Spinal cord (tissue), 9 donors: ENCODE measurements at regions not wholly inside any gene's neighbourhood (a gene's known extent, or its start where the extent isn't known, plus 50 kb on each side); places are given as distances from the start of the nearest gene placed in this dataset.
A peak's percentile ranks its signal among the peaks of the same experiment; 100 is the strongest.

Source experiments
- DNase-seq, 6 donors: peaks; one replicate each; pipeline versions ENCODE4 v3.0.0 to v3.0.0-alpha.2; 2013 to 2015; ENCODE audit warnings: low spot score in 6 of 6, low read depth in 4 of 6
- H3K27ac ChIP-seq: one replicate; pipeline ENCODE4 v1.5.1; 2013; ENCODE audit warnings: low read depth, low read length, control low read depth
- H3K27me3 ChIP-seq: one replicate; pipeline ENCODE4 v1.6.1; 2013; ENCODE audit warnings: low read length; ENCODE audit not compliant: control insufficient read depth, insufficient read depth
- H3K36me3 ChIP-seq: one replicate; pipeline ENCODE4 v1.6.1; 2013; ENCODE audit warnings: low read length; ENCODE audit not compliant: control insufficient read depth, insufficient read depth
- H3K4me1 ChIP-seq: one replicate; pipeline ENCODE4 v1.6.1; 2013; ENCODE audit warnings: low read length; ENCODE audit not compliant: control insufficient read depth, insufficient read depth
- H3K4me3 ChIP-seq: one replicate; pipeline ENCODE4 v1.5.1; 2013; ENCODE audit warnings: low read depth, low read length, control low read depth
- H3K9me3 ChIP-seq: one replicate; pipeline ENCODE4 v1.6.1; 2013; ENCODE audit warnings: low read length; ENCODE audit not compliant: control insufficient read depth, insufficient read depth
- WGBS: methylation state at CpG from one replicate; pipeline ENCODE4 v1.1.5; 2013; ENCODE audit warnings: missing lambda C conversion rate; ENCODE audit not compliant: insufficient coverage; 5-methylcytosine and 5-hydroxymethylcytosine counted together
- donor health status: healthy.

GRCh38 chr4:141885112-141885511, 248.7 kb downstream of the IL15 start:
- H3K4me3 ChIP-seq = no peak overlapping the region
- WGBS = 100% methylated on average over 1 of the region's 1 CpG
- no peak overlapping the region for H3K27ac ChIP-seq
- no peaks in the 10 kb centered on the region for H3K27me3 ChIP-seq
- H3K36me3 ChIP-seq = no peaks in the 10 kb centered on the region
- DNase-seq = no peak
- no peaks in the 10 kb centered on the region for H3K9me3 ChIP-seq
- no peaks in the 10 kb centered on the region for H3K4me1 ChIP-seq

GRCh38 chr4:141890279-141890678, 253.9 kb downstream of the IL15 start:
- WGBS = no CpG with 5 or more reads among the region's 1 CpG
- peak in 1 of 6 donors; percentile 10 for DNase-seq

GRCh38 chr4:141891260-141892120, 255.1 kb downstream of the IL15 start:
- no peak for DNase-seq
- H3K9me3 ChIP-seq = no peaks in the 10 kb centered on the region
- no peaks in the 10 kb centered on the region for H3K4me1 ChIP-seq
- H3K27ac ChIP-seq = no peak overlapping the region
- no peaks in the 10 kb centered on the region for H3K27me3 ChIP-seq
- H3K4me3 ChIP-seq = no peak overlapping the region
- WGBS = no CpG with 5 or more reads among the region's 7 CpGs
- no peaks in the 10 kb centered on the region for H3K36me3 ChIP-seq

More at GRCh38 chr4:141890279-141890678, 253.9 kb downstream of the IL15 start:
- Histone ChIP-seq H3K36me3 (no peaks in the 10 kb centered on the region), H3K4me3 (no peak overlapping the region), H3K27ac (no peak overlapping the region), H3K27me3 (no peaks in the 10 kb centered on the region), H3K9me3 (no peaks in the 10 kb centered on the region), H3K4me1 (no peaks in the 10 kb centered on the region)

- Histone ChIP-seq H3K27me3 (no peaks in the 10 kb centered on the region), H3K27ac (no peak overlapping the region), H3K4me1 (no peaks in the 10 kb centered on the region), H3K4me3 (no peak overlapping the region), H3K9me3 (no peaks in the 10 kb centered on the region), H3K36me3 (no peaks in the 10 kb centered on the region)
- WGBS = no CpG with 5 or more reads among the region's 3 CpGs
- no peak for DNase-seq
Measured at GRCh38 chr4:141896687-141897086, 260.3 kb downstream of the IL15 start.

- Histone ChIP-seq H3K4me3 (no peak overlapping the region), H3K27me3 (no peaks in the 10 kb centered on the region), H3K9me3 (no peaks in the 10 kb centered on the region), H3K4me1 (no peaks in the 10 kb centered on the region), H3K36me3 (no peaks in the 10 kb centered on the region), H3K27ac (no peak overlapping the region)
- 55% methylated on average over 2 of the region's 2 CpGs for WGBS
- peak in 1 of 6 donors; percentile 54 for DNase-seq
Measured at GRCh38 chr4:141898346-141898745, 262.0 kb downstream of the IL15 start.

GRCh38 chr4:141899103-141899502, 262.7 kb downstream of the IL15 start:
- H3K27ac ChIP-seq = no peak overlapping the region
- H3K9me3 ChIP-seq = no peaks in the 10 kb centered on the region
- H3K4me3 ChIP-seq = no peak overlapping the region
- WGBS = no CpG with 5 or more reads among the region's 1 CpG
- no peaks in the 10 kb centered on the region for H3K36me3 ChIP-seq
- H3K4me1 ChIP-seq = no peaks in the 10 kb centered on the region
- DNase-seq = no peak
- no peaks in the 10 kb centered on the region for H3K27me3 ChIP-seq

- no peaks in the 10 kb centered on the region for H3K9me3 ChIP-seq
- H3K27ac ChIP-seq = no peak overlapping the region
- H3K27me3 ChIP-seq = no peaks in the 10 kb centered on the region
- no peaks in the 10 kb centered on the region for H3K4me1 ChIP-seq
- no peaks in the 10 kb centered on the region for H3K36me3 ChIP-seq
- H3K4me3 ChIP-seq = no peak overlapping the region
- no peak for DNase-seq
Measured at GRCh38 chr4:141899541-141899940, 263.2 kb downstream of the IL15 start.

- 67% methylated on average over 1 of the region's 4 CpGs for WGBS
- Histone ChIP-seq H3K9me3 (no peaks in the 10 kb centered on the region), H3K36me3 (no peaks in the 10 kb centered on the region), H3K27ac (no peak overlapping the region), H3K27me3 (no peaks in the 10 kb centered on the region), H3K4me1 (no peaks in the 10 kb centered on the region), H3K4me3 (no peak overlapping the region)
- no peak for DNase-seq
Measured at GRCh38 chr4:141900856-141901255, 264.5 kb downstream of the IL15 start.

GRCh38 chr4:141905751-141906150, 269.4 kb downstream of the IL15 start:
- 100% methylated on average over 1 of the region's 3 CpGs for WGBS
- H3K4me3 ChIP-seq = no peak overlapping the region
- no peaks in the 10 kb centered on the region for H3K9me3 ChIP-seq
- no peak for DNase-seq
- H3K27ac ChIP-seq = no peak overlapping the region
- H3K27me3 ChIP-seq = no peaks in the 10 kb centered on the region
- H3K36me3 ChIP-seq = no peaks in the 10 kb centered on the region
- H3K4me1 ChIP-seq = no peaks in the 10 kb centered on the region

GRCh38 chr4:141909541-141909940, 273.2 kb downstream of the IL15 start:
- Histone ChIP-seq H3K27me3 (no peaks in the 10 kb centered on the region), H3K9me3 (no peaks in the 10 kb centered on the region), H3K36me3 (no peaks in the 10 kb centered on the region), H3K4me3 (no peak overlapping the region), H3K4me1 (no peaks in the 10 kb centered on the region), H3K27ac (no peak overlapping the region)
- DNase-seq = no peak
